ENCODE measurements at regions not wholly inside any gene's neighbourhood (a gene's known extent, or its start where the extent isn't known, plus 50 kb on each side); places are given as distances from the start of the nearest gene placed in this dataset.
"Not testable (repeated sequence)": the region's sequence is repeated elsewhere in the genome, so short reads cannot be mapped to it uniquely, and the experiment has no call there.

DNA sequence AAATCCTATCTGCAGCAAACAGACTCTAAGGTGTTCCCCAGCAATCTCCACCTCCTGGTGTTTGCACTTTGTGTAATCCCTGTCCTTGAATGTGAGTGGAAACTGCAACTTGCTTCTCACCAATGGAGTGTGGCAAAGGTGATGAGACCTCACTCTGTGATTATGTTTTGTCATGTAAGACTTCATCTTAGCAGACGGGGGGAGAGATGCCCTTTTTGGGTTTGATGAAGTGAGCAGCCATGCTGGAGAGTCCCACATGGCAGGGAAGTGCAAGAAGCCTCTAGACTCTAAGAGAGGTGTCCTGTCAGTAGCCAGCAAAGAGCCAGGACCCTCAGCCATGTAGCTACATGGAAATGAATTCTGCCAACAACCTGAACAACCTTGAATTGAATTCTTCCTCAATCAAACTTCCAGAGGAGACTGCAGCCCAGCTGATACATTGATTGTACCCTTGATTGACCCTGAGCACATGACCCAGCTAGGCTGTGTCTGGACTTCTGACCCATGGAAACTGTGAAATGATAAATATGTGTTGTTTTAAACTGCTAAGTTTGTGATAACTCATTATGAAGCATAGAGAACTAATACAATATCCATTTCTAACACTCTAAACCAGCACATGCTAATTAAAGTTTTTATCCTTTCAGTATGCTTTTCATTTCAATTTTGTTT lies 71.4 kb upstream of the RASGRF1 start:
- CTCF ChIA-PET, result interaction anchor here (0.8 kb wide), 1 partner anchor 22 kb away, joined by 3 read pairs; no protein-coding TSS in a partner anchor
- TF ChIP-seq, protein P1, sequence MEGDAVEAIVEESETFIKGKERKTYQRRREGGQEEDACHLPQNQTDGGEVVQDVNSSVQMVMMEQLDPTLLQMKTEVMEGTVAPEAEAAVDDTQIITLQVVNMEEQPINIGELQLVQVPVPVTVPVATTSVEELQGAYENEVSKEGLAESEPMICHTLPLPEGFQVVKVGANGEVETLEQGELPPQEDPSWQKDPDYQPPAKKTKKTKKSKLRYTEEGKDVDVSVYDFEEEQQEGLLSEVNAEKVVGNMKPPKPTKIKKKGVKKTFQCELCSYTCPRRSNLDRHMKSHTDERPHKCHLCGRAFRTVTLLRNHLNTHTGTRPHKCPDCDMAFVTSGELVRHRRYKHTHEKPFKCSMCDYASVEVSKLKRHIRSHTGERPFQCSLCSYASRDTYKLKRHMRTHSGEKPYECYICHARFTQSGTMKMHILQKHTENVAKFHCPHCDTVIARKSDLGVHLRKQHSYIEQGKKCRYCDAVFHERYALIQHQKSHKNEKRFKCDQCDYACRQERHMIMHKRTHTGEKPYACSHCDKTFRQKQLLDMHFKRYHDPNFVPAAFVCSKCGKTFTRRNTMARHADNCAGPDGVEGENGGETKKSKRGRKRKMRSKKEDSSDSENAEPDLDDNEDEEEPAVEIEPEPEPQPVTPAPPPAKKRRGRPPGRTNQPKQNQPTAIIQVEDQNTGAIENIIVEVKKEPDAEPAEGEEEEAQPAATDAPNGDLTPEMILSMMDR (IDR thresholded peaks at IDR 0.05; ENCODE audit: insufficient read depth, low read length, missing control alignments), result no peak
- POLR2A ChIA-PET, result no interaction called here
- H3K4me3 ChIP-seq (ENCODE audit: low read depth, low read length), result no peak overlapping the region
- DNase-seq (ENCODE audit: low read depth, low spot score), result no peak

- ChIA-PET POLR2A (no interaction called here), CTCF (no interaction called here)
- no peak overlapping the region for H3K4me3 ChIP-seq (ENCODE audit: low read depth, low read length)
- no peak for DNase-seq (ENCODE audit: low read depth, low spot score)
- TF ChIP-seq, protein P1 (IDR thresholded peaks at IDR 0.05; ENCODE audit: insufficient read depth, low read length, missing control alignments), result no peak
These were observed 69.6 kb upstream of the RASGRF1 start for GRCh38 chr15:79160211-79160610.

DNA sequence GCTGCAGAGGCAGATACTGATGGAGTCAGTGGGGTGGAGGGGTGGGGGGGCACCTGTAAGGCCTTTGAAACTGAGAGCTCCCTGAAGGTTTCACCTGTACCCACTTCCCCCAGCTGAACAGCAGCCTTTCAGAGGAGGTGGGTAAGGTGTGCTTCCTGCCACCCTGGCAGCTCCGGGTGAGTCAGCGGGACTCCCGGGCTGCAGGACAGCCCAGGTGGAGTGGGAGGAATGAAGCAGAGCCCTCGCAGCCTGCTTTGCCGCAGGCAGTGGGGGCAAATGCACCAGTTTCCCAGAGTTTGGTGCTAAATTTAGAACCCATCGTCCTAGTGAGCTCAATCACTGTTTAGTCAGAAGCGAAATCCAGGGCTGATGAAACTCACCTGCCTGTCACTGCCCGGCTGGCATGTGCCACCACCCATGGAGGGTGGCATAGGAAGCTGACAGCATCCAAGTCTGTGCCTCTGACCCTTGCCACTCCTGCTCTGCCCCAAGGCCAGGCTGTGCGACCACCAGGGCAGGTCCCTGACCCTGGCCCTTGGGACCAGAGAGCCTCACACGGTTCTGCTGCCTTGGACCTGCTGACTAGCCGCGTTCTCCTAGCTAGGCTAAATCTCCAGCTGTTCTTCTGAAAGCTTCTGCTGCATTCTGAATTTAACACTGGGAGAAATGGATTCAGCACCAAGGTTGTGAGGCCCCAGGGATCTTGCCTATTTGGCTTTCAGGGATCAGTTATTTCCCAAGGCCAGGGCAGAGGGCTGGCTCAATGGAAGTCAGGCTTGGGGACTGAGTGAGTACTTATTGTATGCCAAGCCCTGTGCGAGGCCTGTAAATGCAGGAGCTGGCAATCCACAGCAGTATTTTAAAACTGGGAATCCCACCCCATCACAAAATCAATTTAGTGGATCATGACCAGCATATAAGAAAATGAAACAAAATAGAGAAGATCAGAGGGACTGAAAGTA lies 67.3 kb upstream of the RASGRF1 start:
- CTCF ChIA-PET, result interaction anchor here (0.5 to 0.7 kb wide), 2 partner anchors 24 to 78 kb away, joined by 3 read pairs; no protein-coding TSS in a partner anchor
- H3K4me3 ChIP-seq (ENCODE audit: low read depth, low read length), result no peak overlapping the region
- TF ChIP-seq, protein P1 (IDR thresholded peaks at IDR 0.05; ENCODE audit: insufficient read depth, low read length, missing control alignments), result no peak
- POLR2A ChIA-PET, result no interaction called here
- no peak for DNase-seq (ENCODE audit: low read depth, low spot score)

DNA sequence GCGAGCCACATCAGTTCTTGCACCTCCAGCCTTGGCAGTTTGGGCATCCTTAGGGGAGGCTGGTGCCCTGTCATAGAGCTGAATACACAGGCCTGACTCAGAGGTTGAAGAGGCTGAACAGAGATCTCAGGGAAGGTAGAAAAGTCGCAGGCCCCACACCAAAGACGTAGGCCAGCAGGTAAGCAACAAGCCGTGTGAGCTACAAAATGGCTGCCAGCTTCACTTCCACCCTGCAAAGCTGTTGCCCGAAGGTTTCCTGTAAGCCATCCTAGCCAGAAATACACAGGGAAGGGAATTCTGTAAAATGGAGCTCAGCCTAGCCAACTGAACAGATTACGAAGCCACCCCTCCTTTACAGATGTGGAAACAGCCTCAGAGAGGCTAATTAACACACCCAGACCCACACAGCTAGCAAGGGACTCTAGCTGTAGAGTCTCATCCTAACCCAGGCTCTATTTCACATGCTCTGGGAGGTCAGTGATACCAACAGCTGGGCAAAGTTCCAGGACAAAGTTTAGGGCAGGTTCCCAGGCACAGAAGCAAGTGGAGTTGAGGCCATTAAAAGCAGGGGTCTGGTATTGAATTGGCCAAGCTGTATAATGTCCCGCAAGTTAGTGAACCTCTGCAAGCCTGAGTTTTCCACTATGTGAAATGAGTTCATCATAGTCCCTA lies 66.3 kb upstream of the RASGRF1 start:
- ChIA-PET POLR2A (no interaction called here), CTCF (interaction anchor here (1.9 kb wide), 1 partner anchor 28 kb away, joined by 7 read pairs; no protein-coding TSS in a partner anchor)
- DNase-seq (ENCODE audit: low read depth, low spot score), result no peak
- no peak overlapping the region for H3K4me3 ChIP-seq (ENCODE audit: low read depth, low read length)
- TF ChIP-seq, protein P1 (IDR thresholded peaks at IDR 0.05; ENCODE audit: insufficient read depth, low read length, missing control alignments), result no peak

DNA sequence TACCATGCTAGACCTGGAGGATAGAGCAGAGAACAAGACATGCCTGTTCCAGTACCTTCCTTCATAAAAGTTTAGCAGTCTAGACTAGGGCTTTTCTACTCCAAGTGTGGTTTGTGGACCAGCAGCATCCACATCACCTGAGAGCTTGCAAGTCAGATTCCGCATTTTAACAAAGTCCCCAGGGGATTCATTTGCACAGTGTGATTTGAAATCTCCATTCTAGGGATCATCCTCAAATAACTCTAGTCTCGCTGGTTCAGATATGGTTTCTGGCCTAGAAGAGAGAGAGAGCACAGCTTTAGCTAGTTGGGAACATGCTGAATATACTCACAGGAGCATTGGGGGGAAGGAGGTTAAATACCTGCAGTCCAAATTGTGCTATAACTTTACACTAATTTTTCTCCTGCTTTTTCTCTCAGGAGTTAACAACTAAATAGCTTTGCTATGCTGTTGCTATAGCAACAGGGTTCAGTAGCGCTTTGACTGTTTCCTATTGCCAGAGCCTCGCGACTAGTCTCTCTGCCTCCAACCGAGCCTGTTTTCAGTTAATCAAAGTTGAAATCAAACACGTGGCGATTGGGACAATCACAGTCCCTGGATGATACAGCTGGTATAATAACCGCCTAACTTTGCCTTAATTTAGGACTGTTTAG lies 64.0 kb upstream of the RASGRF1 start:
- TF ChIP-seq, protein P1 (IDR thresholded peaks at IDR 0.05; ENCODE audit: insufficient read depth, low read length, missing control alignments), result no peak
- CTCF ChIA-PET, result no interaction called here
- POLR2A ChIA-PET, result no interaction called here
- no peak for DNase-seq (ENCODE audit: low read depth, low spot score)
- H3K4me3 ChIP-seq (ENCODE audit: low read depth, low read length), result no peak overlapping the region

- H3K4me3 ChIP-seq (ENCODE audit: low read depth, low read length); POLR2A ChIA-PET; DNase-seq (ENCODE audit: low read depth, low spot score); CTCF ChIA-PET: not testable (repeated sequence)
These were observed 53.7 kb upstream of the RASGRF1 start for GRCh38 chr15:79144290-79144689.

Measured in AG04449 (cell line).